Stomach (tissue), 4 donors: ENCODE measurements at regions not wholly inside any gene's neighbourhood (a gene's known extent, or its start where the extent isn't known, plus 50 kb on each side); places are given as distances from the start of the nearest gene placed in this dataset.

Experiments
- POLR2A ChIP-seq, 4 donors: fragments of 450-650 bp; IDR thresholded peaks; one replicate each; pipeline ENCODE4 v1.6.1; 2016; ENCODE audit warnings: antibody characterized with exemption in 4 of 4, control low read depth in 2 of 4, mild to moderate bottlenecking in 1 of 4, moderate library complexity in 1 of 4
- POLR2AphosphoS5 ChIP-seq, 3 donors: sonication (generic); formaldehyde crosslinking; IDR thresholded peaks; one replicate each; pipeline ENCODE4 v1.6.1; 2016; ENCODE audit warnings: antibody characterized with exemption in 3 of 3
- TF ChIP-seq, protein P1 (sequence below), 7 experiments: fragments of 450-650 bp in 4 of 7; fragments of 200-600 bp in 3 of 7; sonication (generic) in 3 of 7; IDR thresholded peaks; one replicate each; pipeline ENCODE4 v1.5.1; 2016 to 2019; ENCODE audit warnings: antibody characterized with exemption in 7 of 7, control low read depth in 2 of 7, mild to moderate bottlenecking in 1 of 7

DNA sequence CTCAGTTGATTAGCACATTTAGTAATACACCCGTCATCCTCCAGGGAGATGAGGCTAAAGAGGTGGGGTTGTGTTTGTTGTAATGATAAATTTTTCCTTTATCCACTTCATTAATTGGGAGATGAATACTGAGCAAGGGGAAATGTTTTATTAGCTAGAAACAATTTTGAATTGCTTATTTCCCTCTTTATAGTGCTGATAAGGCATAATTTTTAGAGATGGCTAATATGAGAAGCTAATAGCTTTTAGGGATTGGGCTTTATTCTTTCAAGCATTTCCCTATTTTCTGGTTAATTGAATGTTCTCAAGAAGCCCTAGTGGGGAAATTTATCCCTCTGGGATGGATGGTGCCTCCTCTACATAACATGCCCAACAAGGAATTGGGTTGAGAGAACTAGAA is 365.2 kb upstream of the IGFBP7 start:
- TF ChIP-seq POLR2AphosphoS5 (IDR thresholded peaks at IDR 0.05) (no peak), POLR2A (IDR thresholded peaks at IDR 0.05) (no peak)
- TF ChIP-seq, protein P1, sequence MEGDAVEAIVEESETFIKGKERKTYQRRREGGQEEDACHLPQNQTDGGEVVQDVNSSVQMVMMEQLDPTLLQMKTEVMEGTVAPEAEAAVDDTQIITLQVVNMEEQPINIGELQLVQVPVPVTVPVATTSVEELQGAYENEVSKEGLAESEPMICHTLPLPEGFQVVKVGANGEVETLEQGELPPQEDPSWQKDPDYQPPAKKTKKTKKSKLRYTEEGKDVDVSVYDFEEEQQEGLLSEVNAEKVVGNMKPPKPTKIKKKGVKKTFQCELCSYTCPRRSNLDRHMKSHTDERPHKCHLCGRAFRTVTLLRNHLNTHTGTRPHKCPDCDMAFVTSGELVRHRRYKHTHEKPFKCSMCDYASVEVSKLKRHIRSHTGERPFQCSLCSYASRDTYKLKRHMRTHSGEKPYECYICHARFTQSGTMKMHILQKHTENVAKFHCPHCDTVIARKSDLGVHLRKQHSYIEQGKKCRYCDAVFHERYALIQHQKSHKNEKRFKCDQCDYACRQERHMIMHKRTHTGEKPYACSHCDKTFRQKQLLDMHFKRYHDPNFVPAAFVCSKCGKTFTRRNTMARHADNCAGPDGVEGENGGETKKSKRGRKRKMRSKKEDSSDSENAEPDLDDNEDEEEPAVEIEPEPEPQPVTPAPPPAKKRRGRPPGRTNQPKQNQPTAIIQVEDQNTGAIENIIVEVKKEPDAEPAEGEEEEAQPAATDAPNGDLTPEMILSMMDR (IDR thresholded peaks at IDR 0.05), result no peak
